Endodermal cell (in vitro differentiated cells): ENCODE measurements at regions not wholly inside any gene's neighbourhood (a gene's known extent, or its start where the extent isn't known, plus 50 kb on each side); places are given as distances from the start of the nearest gene placed in this dataset.
"Not testable (repeated sequence)": the region's sequence is repeated elsewhere in the genome, so short reads cannot be mapped to it uniquely, and the experiment has no call there.

Experiments
- DNase-seq: peaks from one replicate; pipeline ENCODE4 v3.0.0-alpha.2; 2017
- H3K27ac ChIP-seq: 2 replicates; pipeline ENCODE4 v1.5.1; 2013; ENCODE audit warnings: mild to moderate bottlenecking, low read depth, low read length, moderate library complexity
- H3K27me3 ChIP-seq: 2 replicates; pipeline ENCODE4 v1.6.1; 2013; ENCODE audit warnings: mild to moderate bottlenecking, low read length, moderate library complexity; ENCODE audit not compliant: insufficient read depth, control insufficient read depth, poor library complexity, severe bottlenecking
- H3K36me3 ChIP-seq: 2 replicates; pipeline ENCODE4 v1.7.0; 2013; ENCODE audit warnings: mild to moderate bottlenecking, low read length, moderate library complexity; ENCODE audit not compliant: control insufficient read depth, insufficient read depth
- H3K4me1 ChIP-seq: one replicate; pipeline ENCODE4 v1.7.0; 2013; ENCODE audit warnings: low read length; ENCODE audit not compliant: control insufficient read depth, insufficient read depth
- H3K4me3 ChIP-seq: 2 replicates; pipeline ENCODE4 v1.5.1; 2013; ENCODE audit warnings: mild to moderate bottlenecking, low read length, moderate library complexity
- H3K9ac ChIP-seq: 2 replicates; pipeline ENCODE4 v1.6.1; 2013; ENCODE audit warnings: mild to moderate bottlenecking, low read length, moderate library complexity; ENCODE audit not compliant: poor library complexity, severe bottlenecking; ENCODE audit errors: extremely low read depth
- H3K9me3 ChIP-seq: 2 replicates; pipeline ENCODE4 v1.6.1; 2013; ENCODE audit warnings: mild to moderate bottlenecking, low read length, moderate library complexity; ENCODE audit not compliant: control insufficient read depth
- H3K27ac Mint-ChIP-seq: 2 replicates; pipeline ENCODE4 v1.8.0; 2020; ENCODE audit warnings: mixed read lengths
- H3K27me3 Mint-ChIP-seq: 2 replicates; pipeline ENCODE4 v1.8.0; 2021; ENCODE audit warnings: mild to moderate bottlenecking, mixed read lengths; ENCODE audit not compliant: insufficient read depth
- H3K36me3 Mint-ChIP-seq: 2 replicates; pipeline ENCODE4 v1.8.0; 2020; ENCODE audit warnings: low read depth, mixed read lengths
- H3K4me1 Mint-ChIP-seq: 2 replicates; pipeline ENCODE4 v1.8.0; 2020; ENCODE audit warnings: mixed read lengths
- H3K4me3 Mint-ChIP-seq: 2 replicates; pipeline ENCODE4 v1.8.0; 2020; ENCODE audit warnings: mild to moderate bottlenecking, moderate library complexity, mixed read lengths
- H3K9me3 Mint-ChIP-seq: 2 replicates; pipeline ENCODE4 v1.8.0; 2020; ENCODE audit warnings: mild to moderate bottlenecking, mixed read lengths
- CTCF ChIP-seq: fragments of 200-600 bp; sonication (generic); conservative IDR thresholded peaks from 2 replicates; pipeline ENCODE4 v1.5.0; 2021; ENCODE audit warnings: antibody characterized with exemption, mild to moderate bottlenecking
- WGBS, 2 experiments: methylation state at CpG; one replicate each; pipeline versions ENCODE4 v1.1.5 to v1.1.7; 2013; ENCODE audit warnings: missing lambda C conversion rate in 2 of 2, mixed read lengths in 1 of 2; ENCODE audit not compliant: insufficient coverage in 1 of 2, insufficient read length in 1 of 2; 5-methylcytosine and 5-hydroxymethylcytosine counted together

GRCh38 chr9:108775901-108776306 is 79.9 kb downstream of the ACTL7B start:
- no peak overlapping the region for H3K27ac ChIP-seq
- H3K9me3 ChIP-seq: no peaks in the 10 kb centered on the region
- no peak overlapping the region for H3K9ac ChIP-seq
- H3K27me3 Mint-ChIP-seq: peaks cover 4% of the 10 kb centered on the region
- no peak for TF ChIP-seq CTCF
- H3K4me1 Mint-ChIP-seq: peaks cover 4% of the 10 kb centered on the region
- no peaks in the 10 kb centered on the region for H3K36me3 Mint-ChIP-seq
- no peaks in the 10 kb centered on the region for H3K36me3 ChIP-seq
- H3K9me3 Mint-ChIP-seq: no peaks in the 10 kb centered on the region
- no peaks in the 10 kb centered on the region for H3K4me1 ChIP-seq
- H3K27ac Mint-ChIP-seq: no peak overlapping the region
- H3K4me3 Mint-ChIP-seq: no peak overlapping the region
- H3K4me3 ChIP-seq: no peak overlapping the region
- no peaks in the 10 kb centered on the region for H3K27me3 ChIP-seq
- no peak for DNase-seq

- H3K36me3 Mint-ChIP-seq, H3K4me1 ChIP-seq: not testable (repeated sequence)
These were observed 81.7 kb downstream of the ACTL7B start for GRCh38 chr9:108774088-108774487.

DNA sequence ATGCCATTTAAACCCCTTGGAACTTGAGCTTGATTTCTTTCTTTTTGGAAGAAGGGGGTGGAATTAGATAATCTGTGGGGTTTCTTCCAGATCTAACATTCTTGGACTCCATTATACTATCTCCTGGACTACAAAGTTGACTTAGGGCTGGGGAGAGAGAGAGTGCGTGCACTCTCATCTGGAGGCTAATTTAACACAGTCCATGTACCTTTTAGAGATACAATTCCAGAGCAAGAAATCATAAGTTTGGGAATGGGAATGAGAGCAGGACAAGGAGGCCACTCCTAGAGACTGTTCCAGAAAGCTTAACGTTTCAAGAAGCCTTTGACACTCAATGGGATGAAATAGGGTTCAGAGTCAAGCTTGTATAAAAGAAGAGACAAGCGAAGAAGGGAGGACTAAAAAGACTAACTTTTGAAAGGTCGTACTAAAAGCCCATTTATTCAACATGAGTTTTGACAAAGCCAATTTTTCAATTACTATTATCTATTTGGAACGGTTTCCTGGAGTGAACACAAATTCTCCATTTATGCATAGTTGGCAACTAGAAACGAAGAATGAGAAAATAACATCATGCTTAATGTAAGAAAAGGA is 83.4 kb downstream of the ACTL7B start:
- no peak overlapping the region for H3K4me3 ChIP-seq
- H3K9me3 Mint-ChIP-seq: peaks cover 5% of the 10 kb centered on the region
- 91 to 98% methylated on average over 5 to 6 of the region's 6 CpGs for WGBS, 2 experiments
- no peaks in the 10 kb centered on the region for H3K27me3 ChIP-seq
- no peak for DNase-seq
- no peak for TF ChIP-seq CTCF
- peaks cover 3% of the 10 kb centered on the region for H3K4me1 Mint-ChIP-seq
- H3K9ac ChIP-seq: no peak overlapping the region
- H3K27ac Mint-ChIP-seq: no peak overlapping the region
- no peaks in the 10 kb centered on the region for H3K36me3 ChIP-seq
- H3K9me3 ChIP-seq: peaks cover 5% of the 10 kb centered on the region
- no peak overlapping the region for H3K4me3 Mint-ChIP-seq
- H3K36me3 Mint-ChIP-seq: no peaks in the 10 kb centered on the region
- peaks cover 4% of the 10 kb centered on the region for H3K27me3 Mint-ChIP-seq
- H3K4me1 ChIP-seq: no peaks in the 10 kb centered on the region
- H3K27ac ChIP-seq: no peak overlapping the region

More at GRCh38 chr9:108774088-108774487, 81.7 kb downstream of the ACTL7B start:
- not testable (repeated sequence) for H3K36me3 ChIP-seq, H3K27ac ChIP-seq, H3K9me3 Mint-ChIP-seq, DNase-seq, H3K4me3 ChIP-seq, H3K4me1 Mint-ChIP-seq, H3K9me3 ChIP-seq, H3K27me3 Mint-ChIP-seq, H3K9ac ChIP-seq, H3K4me3 Mint-ChIP-seq, H3K27ac Mint-ChIP-seq, H3K27me3 ChIP-seq
- WGBS, 2 experiments: 94 to 96% methylated on average over 7 of the region's 7 CpGs

DNA sequence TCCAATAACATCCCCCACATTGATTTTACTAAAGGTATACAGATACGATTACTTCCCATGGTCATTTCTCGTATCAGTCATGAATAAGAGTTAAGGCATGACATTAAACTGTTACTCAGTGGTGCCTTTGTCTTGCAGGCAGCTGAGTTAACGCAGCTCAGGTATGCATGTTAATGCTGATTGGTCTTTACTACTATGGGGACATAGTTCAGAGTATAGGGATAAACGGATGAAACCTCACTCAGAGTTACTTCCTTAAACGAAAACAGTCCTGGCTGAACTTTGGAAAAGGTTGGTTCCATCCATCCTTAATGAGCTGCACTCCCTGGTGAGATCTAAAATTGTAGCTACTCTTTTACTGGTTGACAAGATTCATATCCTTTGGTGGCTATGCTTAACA is 87.0 kb downstream of the ACTL7B start:
- Mint-ChIP-seq H3K4me3 (no peak overlapping the region), H3K36me3 (no peaks in the 10 kb centered on the region), H3K27ac (no peak overlapping the region), H3K27me3 (peaks cover 10% of the 10 kb centered on the region), H3K9me3 (peaks cover 5% of the 10 kb centered on the region), H3K4me1 (peaks cover 2% of the 10 kb centered on the region)
- H3K9ac ChIP-seq: no peak overlapping the region
- 73 to 84% methylated on average over 3 to 5 of the region's 5 CpGs for WGBS, 2 experiments
- H3K27me3 ChIP-seq: no peaks in the 10 kb centered on the region
- DNase-seq: no peak
- H3K4me1 ChIP-seq: peaks cover 2% of the 10 kb centered on the region
- H3K9me3 ChIP-seq: peaks cover 5% of the 10 kb centered on the region
- no peak overlapping the region for H3K27ac ChIP-seq
- H3K4me3 ChIP-seq: no peak overlapping the region
- no peaks in the 10 kb centered on the region for H3K36me3 ChIP-seq
- no peak for TF ChIP-seq CTCF
